H1 (cell line): ENCODE measurements at regions not wholly inside any gene's neighbourhood (a gene's known extent, or its start where the extent isn't known, plus 50 kb on each side); places are given as distances from the start of the nearest gene placed in this dataset.

Experiments used
- CHD2 ChIP-seq: IDR thresholded peaks from 2 replicates; pipeline ENCODE4 v1.6.1; 2012; ENCODE audit warnings: low read length, improper control_type of control experiment
- CHD7 ChIP-seq: fragments of 300-600 bp; sonication (generic); IDR thresholded peaks from 2 replicates; pipeline ENCODE4 v1.7.1; 2012; ENCODE audit warnings: low read length, moderate library complexity, mild to moderate bottlenecking, inconsistent platforms; ENCODE audit not compliant: insufficient replicate concordance
- EGR1 ChIP-seq: IDR thresholded peaks from 2 replicates; pipeline ENCODE4 v1.6.1; 2011; ENCODE audit warnings: low read depth, low read length, borderline replicate concordance
- KDM5A ChIP-seq: fragments of 200-600 bp; IDR thresholded peaks from 2 replicates; pipeline ENCODE4 v1.7.1; 2012; ENCODE audit warnings: mild to moderate bottlenecking, low read length, inconsistent platforms, mixed read lengths
- MAFK ChIP-seq: IDR thresholded peaks from 2 replicates; pipeline ENCODE4 v1.6.1; 2012; ENCODE audit warnings: low read depth, mild to moderate bottlenecking, improper control_type of control experiment, low read length
- POU5F1 ChIP-seq: IDR thresholded peaks from 2 replicates; pipeline ENCODE4 v1.6.1; 2011; ENCODE audit warnings: low read depth, mild to moderate bottlenecking, low read length, moderate library complexity
- RBBP5 ChIP-seq: IDR thresholded peaks from 2 replicates; pipeline ENCODE4 v1.7.1; 2012; ENCODE audit warnings: low read depth, mild to moderate bottlenecking, inconsistent platforms, low read length, moderate library complexity, borderline replicate concordance
- SUZ12 ChIP-seq: fragments of 200-600 bp; sonication (generic); IDR thresholded peaks from 2 replicates; pipeline ENCODE4 v1.6.1; 2012; ENCODE audit warnings: mild to moderate bottlenecking, inconsistent platforms, low read length, moderate library complexity, mixed read lengths
- TBP ChIP-seq: IDR thresholded peaks from 2 replicates; pipeline ENCODE4 v1.6.1; 2011; ENCODE audit warnings: low read depth, low read length, improper control_type of control experiment
- TCF12 ChIP-seq: IDR thresholded peaks from 2 replicates; pipeline ENCODE4 v1.6.1; 2011; ENCODE audit warnings: low read depth, mild to moderate bottlenecking, low read length
- TF ChIP-seq, protein P1 (sequence below): IDR thresholded peaks from 2 replicates; pipeline ENCODE4 v1.6.1; 2011; ENCODE audit warnings: low read depth, mild to moderate bottlenecking, low read length; ENCODE audit not compliant: insufficient read depth

- TF ChIP-seq CHD7: no peak
- no peak for TF ChIP-seq RBBP5
- TF ChIP-seq CHD2: no peak
- no peak for TF ChIP-seq EGR1
- no peak for TF ChIP-seq TCF12
- TF ChIP-seq MAFK: no peak
- TF ChIP-seq, protein P1, sequence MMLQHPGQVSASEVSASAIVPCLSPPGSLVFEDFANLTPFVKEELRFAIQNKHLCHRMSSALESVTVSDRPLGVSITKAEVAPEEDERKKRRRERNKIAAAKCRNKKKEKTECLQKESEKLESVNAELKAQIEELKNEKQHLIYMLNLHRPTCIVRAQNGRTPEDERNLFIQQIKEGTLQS: no peak
- no peak for TF ChIP-seq TBP
- no peak for TF ChIP-seq SUZ12
- no peak for TF ChIP-seq POU5F1
- TF ChIP-seq KDM5A: no peak
Observed at GRCh38 chr14:25250516-25250915, 200.6 kb upstream of the STXBP6 start (continued).
